ENCODE measurements at regions not wholly inside any gene's neighbourhood (a gene's known extent, or its start where the extent isn't known, plus 50 kb on each side); places are given as distances from the start of the nearest gene placed in this dataset.

DNA sequence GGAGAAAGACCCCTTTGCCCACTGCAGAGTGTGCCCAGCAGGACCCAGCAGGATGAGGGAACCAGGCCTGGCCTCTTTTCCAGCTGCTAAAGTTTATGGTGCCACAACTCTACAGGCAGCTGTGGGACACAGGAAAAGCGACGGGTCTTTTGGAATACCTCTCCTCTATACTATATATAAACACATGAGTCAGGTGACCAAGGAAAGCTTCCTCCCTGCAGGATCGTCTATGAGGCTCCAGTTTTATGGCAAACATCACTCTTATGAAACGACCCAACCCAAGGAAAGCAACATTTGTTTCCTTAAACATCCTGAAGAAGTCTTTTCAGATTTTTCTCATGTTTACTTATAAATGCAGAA, 102.8 kb upstream of the AKIP1 start:
- H3K27me3 Mint-ChIP-seq (ENCODE audit: low read depth): peaks cover 1% of the 10 kb centered on the region
- H3K27ac Mint-ChIP-seq: no peak overlapping the region
- TF ChIP-seq, protein P1, sequence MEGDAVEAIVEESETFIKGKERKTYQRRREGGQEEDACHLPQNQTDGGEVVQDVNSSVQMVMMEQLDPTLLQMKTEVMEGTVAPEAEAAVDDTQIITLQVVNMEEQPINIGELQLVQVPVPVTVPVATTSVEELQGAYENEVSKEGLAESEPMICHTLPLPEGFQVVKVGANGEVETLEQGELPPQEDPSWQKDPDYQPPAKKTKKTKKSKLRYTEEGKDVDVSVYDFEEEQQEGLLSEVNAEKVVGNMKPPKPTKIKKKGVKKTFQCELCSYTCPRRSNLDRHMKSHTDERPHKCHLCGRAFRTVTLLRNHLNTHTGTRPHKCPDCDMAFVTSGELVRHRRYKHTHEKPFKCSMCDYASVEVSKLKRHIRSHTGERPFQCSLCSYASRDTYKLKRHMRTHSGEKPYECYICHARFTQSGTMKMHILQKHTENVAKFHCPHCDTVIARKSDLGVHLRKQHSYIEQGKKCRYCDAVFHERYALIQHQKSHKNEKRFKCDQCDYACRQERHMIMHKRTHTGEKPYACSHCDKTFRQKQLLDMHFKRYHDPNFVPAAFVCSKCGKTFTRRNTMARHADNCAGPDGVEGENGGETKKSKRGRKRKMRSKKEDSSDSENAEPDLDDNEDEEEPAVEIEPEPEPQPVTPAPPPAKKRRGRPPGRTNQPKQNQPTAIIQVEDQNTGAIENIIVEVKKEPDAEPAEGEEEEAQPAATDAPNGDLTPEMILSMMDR (IDR thresholded peaks at IDR 0.05; ENCODE audit: unreplicated experiment): no peak
- peaks cover 39% of the 10 kb centered on the region for H3K4me1 Mint-ChIP-seq
- peaks cover 2% of the 10 kb centered on the region for H3K36me3 Mint-ChIP-seq
- no peak overlapping the region for H3K4me3 Mint-ChIP-seq
- H3K9me3 Mint-ChIP-seq: no peaks in the 10 kb centered on the region
- DNase-seq (ENCODE audit: low spot score in 2 of 2, unreplicated experiment in 2 of 2): no peak

DNA sequence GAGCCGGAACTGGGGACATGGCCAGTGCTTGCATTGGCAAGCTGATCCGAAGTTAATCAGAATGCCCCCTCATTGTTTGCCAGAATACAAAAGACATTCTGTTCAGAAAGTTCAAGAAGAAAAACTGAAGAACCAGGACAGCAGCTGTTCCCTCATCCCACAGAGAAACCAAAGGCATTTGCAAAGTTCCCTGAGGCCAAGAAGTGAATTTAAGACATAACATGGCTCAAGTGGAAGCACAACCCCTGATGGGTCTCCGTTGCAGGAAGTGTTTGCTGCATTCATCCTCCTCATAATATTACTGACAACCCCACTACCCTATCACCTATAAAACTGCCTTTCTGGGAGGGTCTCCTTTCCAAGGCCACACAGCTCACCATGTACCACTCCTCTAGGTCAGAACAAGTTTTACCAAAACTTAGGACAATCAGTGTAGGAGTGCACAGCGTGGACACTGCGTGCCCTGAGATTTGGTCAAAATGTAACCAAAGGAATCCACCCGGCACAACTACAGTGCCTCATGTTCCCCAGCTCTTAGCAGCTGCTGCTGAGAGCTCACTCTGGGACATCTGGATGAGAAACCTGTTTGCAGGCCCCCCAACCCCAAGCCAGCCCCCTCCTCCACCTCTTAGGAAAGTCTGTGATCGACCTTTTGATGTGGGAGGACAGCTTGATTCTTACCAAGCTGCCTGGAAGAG, 101.6 kb upstream of the AKIP1 start:
- Mint-ChIP-seq H3K9me3 (no peaks in the 10 kb centered on the region), H3K27ac (peak overlapping the region; percentile 98), H3K4me3 (peak overlapping the region; percentile 81), H3K36me3 (peaks cover 2% of the 10 kb centered on the region), H3K27me3 (ENCODE audit: low read depth) (peaks cover 1% of the 10 kb centered on the region), H3K4me1 (peaks cover 41% of the 10 kb centered on the region)
- DNase-seq (ENCODE audit: low spot score in 2 of 2, unreplicated experiment in 2 of 2): no peak
- TF ChIP-seq, protein P1 (IDR thresholded peaks at IDR 0.05; ENCODE audit: unreplicated experiment): no peak

GRCh38 chr11:8809939-8810539, 101.0 kb upstream of the AKIP1 start:
- no peak for DNase-seq (ENCODE audit: low spot score in 2 of 2, unreplicated experiment in 2 of 2)
- Mint-ChIP-seq H3K27ac (peak overlapping the region; percentile 98), H3K4me1 (peaks cover 41% of the 10 kb centered on the region), H3K9me3 (no peaks in the 10 kb centered on the region), H3K36me3 (peaks cover 2% of the 10 kb centered on the region), H3K27me3 (ENCODE audit: low read depth) (peaks cover 1% of the 10 kb centered on the region), H3K4me3 (peak overlapping the region; percentile 81)
- TF ChIP-seq, protein P1 (IDR thresholded peaks at IDR 0.05; ENCODE audit: unreplicated experiment): no peak

DNA sequence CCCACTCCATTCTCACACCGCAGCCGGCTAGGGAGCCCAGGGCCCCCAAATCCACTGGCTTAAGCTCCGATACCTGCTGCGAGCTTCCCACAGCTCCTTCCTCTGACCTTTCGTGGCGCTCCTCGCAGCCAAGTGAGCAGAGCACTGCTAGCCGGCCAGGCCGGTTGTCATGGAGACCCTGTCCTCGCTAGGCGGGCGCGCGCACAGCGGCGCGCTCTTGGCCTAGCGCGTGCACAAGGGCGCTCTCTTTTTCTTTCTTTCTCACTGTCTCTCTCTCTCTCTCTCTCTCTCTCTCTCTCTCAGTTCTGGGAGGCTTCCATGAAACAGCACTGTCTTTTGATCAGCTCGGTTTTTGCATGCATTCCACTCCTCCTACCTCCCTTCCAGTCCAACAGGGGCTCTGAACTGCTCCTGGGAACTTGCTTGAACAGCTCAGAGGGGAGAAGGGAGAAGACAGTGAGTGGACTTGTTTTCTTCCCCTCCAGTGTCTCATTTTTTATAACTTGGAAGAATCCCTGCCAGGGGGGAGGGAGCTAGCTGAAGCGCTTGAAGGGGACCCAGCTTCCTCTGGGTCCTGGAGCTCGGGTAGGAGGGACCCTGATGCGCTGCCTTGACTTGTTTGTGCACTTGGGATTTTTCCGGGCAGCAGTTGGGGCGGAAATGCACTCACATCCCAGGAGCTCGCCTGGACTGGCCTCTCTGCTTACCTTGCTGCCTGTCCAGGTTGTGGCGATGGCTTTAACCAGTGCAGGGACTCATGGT, 100.3 kb upstream of the AKIP1 start:
- H3K27me3 Mint-ChIP-seq (ENCODE audit: low read depth): no peaks in the 10 kb centered on the region
- no peaks in the 10 kb centered on the region for H3K9me3 Mint-ChIP-seq
- no peaks in the 10 kb centered on the region for H3K36me3 Mint-ChIP-seq
- peak; percentile 41 to 79 for DNase-seq (ENCODE audit: low spot score in 2 of 2, unreplicated experiment in 2 of 2)
- H3K4me3 Mint-ChIP-seq: peak overlapping the region; percentile 81
- TF ChIP-seq, protein P1 (IDR thresholded peaks at IDR 0.05; ENCODE audit: unreplicated experiment): no peak
- peak overlapping the region; percentile 98 for H3K27ac Mint-ChIP-seq
- peaks cover 39% of the 10 kb centered on the region for H3K4me1 Mint-ChIP-seq

GRCh38 chr11:8811571-8811970, 99.4 kb upstream of the AKIP1 start:
- TF ChIP-seq, protein P1 (IDR thresholded peaks at IDR 0.05; ENCODE audit: unreplicated experiment): no peak
- H3K27ac Mint-ChIP-seq: peak overlapping the region; percentile 98
- H3K27me3 Mint-ChIP-seq (ENCODE audit: low read depth): no peaks in the 10 kb centered on the region
- no peaks in the 10 kb centered on the region for H3K9me3 Mint-ChIP-seq
- H3K4me1 Mint-ChIP-seq: peaks cover 39% of the 10 kb centered on the region
- no peak overlapping the region for H3K4me3 Mint-ChIP-seq
- no peaks in the 10 kb centered on the region for H3K36me3 Mint-ChIP-seq
- DNase-seq (ENCODE audit: low spot score in 2 of 2, unreplicated experiment in 2 of 2): no peak

Data from mesothelial cell of epicardium (in vitro differentiated cells).